ENCODE measurements at regions not wholly inside any gene's neighbourhood (a gene's known extent, or its start where the extent isn't known, plus 50 kb on each side); places are given as distances from the start of the nearest gene placed in this dataset.
A peak's percentile ranks its signal among the peaks of the same experiment; 100 is the strongest.
"Not testable (repeated sequence)": the region's sequence is repeated elsewhere in the genome, so short reads cannot be mapped to it uniquely, and the experiment has no call there.

- Mint-ChIP-seq H3K36me3 (ENCODE audit: low read depth, unreplicated experiment) (peaks cover 3% of the 10 kb centered on the region), H3K4me3 (ENCODE audit: unreplicated experiment) (no peak overlapping the region), H3K27ac (ENCODE audit: unreplicated experiment) (no peak overlapping the region), H3K4me1 (ENCODE audit: unreplicated experiment) (peaks cover 11% of the 10 kb centered on the region), H3K9me3 (ENCODE audit: unreplicated experiment) (no peaks in the 10 kb centered on the region), H3K27me3 (ENCODE audit: unreplicated experiment) (peaks cover 13% of the 10 kb centered on the region)
- no peak for DNase-seq (ENCODE audit: low spot score)
- TF ChIP-seq CTCF (IDR thresholded peaks at IDR 0.05; ENCODE audit: unreplicated experiment) = no peak
These were observed 77.8 kb upstream of the TAB2 start for GRCh38 chr6:149239573-149240209.

GRCh38 chr6:149242883-149243282, 74.6 kb upstream of the TAB2 start:
- H3K36me3 Mint-ChIP-seq (ENCODE audit: low read depth, unreplicated experiment) = peaks cover 3% of the 10 kb centered on the region
- peaks cover 4% of the 10 kb centered on the region for H3K27me3 Mint-ChIP-seq (ENCODE audit: unreplicated experiment)
- H3K4me3 Mint-ChIP-seq (ENCODE audit: unreplicated experiment) = no peak overlapping the region
- DNase-seq (ENCODE audit: low spot score) = no peak
- H3K4me1 Mint-ChIP-seq (ENCODE audit: unreplicated experiment) = peaks cover 8% of the 10 kb centered on the region
- no peak for TF ChIP-seq CTCF (IDR thresholded peaks at IDR 0.05; ENCODE audit: unreplicated experiment)
- no peaks in the 10 kb centered on the region for H3K9me3 Mint-ChIP-seq (ENCODE audit: unreplicated experiment)
- no peak overlapping the region for H3K27ac Mint-ChIP-seq (ENCODE audit: unreplicated experiment)

GRCh38 chr6:149244105-149244504, 73.4 kb upstream of the TAB2 start:
- H3K4me3 Mint-ChIP-seq (ENCODE audit: unreplicated experiment) = no peak overlapping the region
- H3K27me3 Mint-ChIP-seq (ENCODE audit: unreplicated experiment) = peaks cover 4% of the 10 kb centered on the region
- H3K9me3 Mint-ChIP-seq (ENCODE audit: unreplicated experiment) = no peaks in the 10 kb centered on the region
- no peak for DNase-seq (ENCODE audit: low spot score)
- no peak for TF ChIP-seq CTCF (IDR thresholded peaks at IDR 0.05; ENCODE audit: unreplicated experiment)
- H3K36me3 Mint-ChIP-seq (ENCODE audit: low read depth, unreplicated experiment) = peaks cover 8% of the 10 kb centered on the region
- no peak overlapping the region for H3K27ac Mint-ChIP-seq (ENCODE audit: unreplicated experiment)
- peaks cover 18% of the 10 kb centered on the region for H3K4me1 Mint-ChIP-seq (ENCODE audit: unreplicated experiment)

- Mint-ChIP-seq H3K4me1 (ENCODE audit: unreplicated experiment) (peaks cover 27% of the 10 kb centered on the region), H3K27me3 (ENCODE audit: unreplicated experiment) (peaks cover 5% of the 10 kb centered on the region), H3K36me3 (ENCODE audit: low read depth, unreplicated experiment) (peaks cover 13% of the 10 kb centered on the region), H3K4me3 (ENCODE audit: unreplicated experiment) (no peak overlapping the region), H3K9me3 (ENCODE audit: unreplicated experiment) (no peaks in the 10 kb centered on the region), H3K27ac (ENCODE audit: unreplicated experiment) (peak overlapping the region; percentile 40)
- DNase-seq (ENCODE audit: low spot score) = no peak
- no peak for TF ChIP-seq CTCF (IDR thresholded peaks at IDR 0.05; ENCODE audit: unreplicated experiment)
These were observed 70.7 kb upstream of the TAB2 start for GRCh38 chr6:149246691-149247384.

- peaks cover 4% of the 10 kb centered on the region for H3K27me3 Mint-ChIP-seq (ENCODE audit: unreplicated experiment)
- H3K27ac Mint-ChIP-seq (ENCODE audit: unreplicated experiment) = no peak overlapping the region
- DNase-seq (ENCODE audit: low spot score) = no peak
- H3K9me3 Mint-ChIP-seq (ENCODE audit: unreplicated experiment) = no peaks in the 10 kb centered on the region
- H3K4me3 Mint-ChIP-seq (ENCODE audit: unreplicated experiment) = no peak overlapping the region
- peaks cover 23% of the 10 kb centered on the region for H3K4me1 Mint-ChIP-seq (ENCODE audit: unreplicated experiment)
- TF ChIP-seq CTCF (IDR thresholded peaks at IDR 0.05; ENCODE audit: unreplicated experiment) = no peak
- H3K36me3 Mint-ChIP-seq (ENCODE audit: low read depth, unreplicated experiment) = peaks cover 11% of the 10 kb centered on the region
These were observed 70.1 kb upstream of the TAB2 start for GRCh38 chr6:149247385-149247763.

GRCh38 chr6:149248263-149248662, 69.2 kb upstream of the TAB2 start:
- not testable (repeated sequence) for H3K9me3 Mint-ChIP-seq (ENCODE audit: unreplicated experiment); H3K27me3 Mint-ChIP-seq (ENCODE audit: unreplicated experiment); H3K27ac Mint-ChIP-seq (ENCODE audit: unreplicated experiment); H3K4me3 Mint-ChIP-seq (ENCODE audit: unreplicated experiment); DNase-seq (ENCODE audit: low spot score)
- peaks cover 11% of the 10 kb centered on the region for H3K36me3 Mint-ChIP-seq (ENCODE audit: low read depth, unreplicated experiment)
- peaks cover 23% of the 10 kb centered on the region for H3K4me1 Mint-ChIP-seq (ENCODE audit: unreplicated experiment)
